ENCODE measurements at regions not wholly inside any gene's neighbourhood (a gene's known extent, or its start where the extent isn't known, plus 50 kb on each side); places are given as distances from the start of the nearest gene placed in this dataset.
"Not testable (repeated sequence)": the region's sequence is repeated elsewhere in the genome, so short reads cannot be mapped to it uniquely, and the experiment has no call there.

GRCh38 chr3:193155044-193155781 is 85.8 kb upstream of the PLAAT1 start:
- TF ChIP-seq CTCF (IDR thresholded peaks at IDR 0.05; ENCODE audit: low read depth, low read length); EZH2phosphoT487 (IDR thresholded peaks at IDR 0.05; ENCODE audit: low read depth): not testable (repeated sequence)
